T47D (cell line): ENCODE measurements at regions not wholly inside any gene's neighbourhood (a gene's known extent, or its start where the extent isn't known, plus 50 kb on each side); places are given as distances from the start of the nearest gene placed in this dataset.

Experiments used
- DNase-seq, 2 experiments: peaks; one replicate each; pipeline versions ENCODE4 v3.0.0 to v3.0.0-alpha.2; 2011 to 2012; ENCODE audit warnings: low read depth in 1 of 2, low spot score in 1 of 2
- JUND ChIP-seq: IDR thresholded peaks from 2 replicates; pipeline ENCODE4 v1.6.1; 2012; ENCODE audit warnings: low read depth
- in situ Hi-C: cut with HindIII; loops from 2 replicates; pipeline ENCODE4 v1.10.0; 2016; ENCODE audit warnings: low sequenced_read_pairs, low pct_unique_long_range_greater_than_20kb

DNA sequence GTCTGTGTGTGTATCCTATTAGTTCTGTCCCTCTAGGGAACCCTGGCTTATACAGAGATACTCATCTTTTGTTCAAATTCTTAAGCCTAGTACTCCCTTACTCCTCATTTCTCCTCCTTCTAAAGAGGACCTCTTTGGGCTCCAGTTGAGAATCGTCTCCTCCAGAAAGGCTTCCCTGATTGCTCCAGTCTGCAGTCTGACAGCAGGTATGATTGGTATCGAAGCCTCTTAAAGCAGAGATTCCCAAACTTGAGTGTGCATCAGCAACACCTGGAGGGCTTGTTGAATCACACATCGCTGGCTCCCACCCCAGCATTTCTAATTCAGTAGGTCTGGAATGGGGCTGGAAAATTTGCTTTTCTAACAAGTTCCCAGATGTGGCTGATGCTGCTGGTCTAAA is 60.9 kb upstream of the NMNAT3 start:
- no peak for DNase-seq
- in situ Hi-C loops: no loop called here
- TF ChIP-seq JUND: no peak

DNA sequence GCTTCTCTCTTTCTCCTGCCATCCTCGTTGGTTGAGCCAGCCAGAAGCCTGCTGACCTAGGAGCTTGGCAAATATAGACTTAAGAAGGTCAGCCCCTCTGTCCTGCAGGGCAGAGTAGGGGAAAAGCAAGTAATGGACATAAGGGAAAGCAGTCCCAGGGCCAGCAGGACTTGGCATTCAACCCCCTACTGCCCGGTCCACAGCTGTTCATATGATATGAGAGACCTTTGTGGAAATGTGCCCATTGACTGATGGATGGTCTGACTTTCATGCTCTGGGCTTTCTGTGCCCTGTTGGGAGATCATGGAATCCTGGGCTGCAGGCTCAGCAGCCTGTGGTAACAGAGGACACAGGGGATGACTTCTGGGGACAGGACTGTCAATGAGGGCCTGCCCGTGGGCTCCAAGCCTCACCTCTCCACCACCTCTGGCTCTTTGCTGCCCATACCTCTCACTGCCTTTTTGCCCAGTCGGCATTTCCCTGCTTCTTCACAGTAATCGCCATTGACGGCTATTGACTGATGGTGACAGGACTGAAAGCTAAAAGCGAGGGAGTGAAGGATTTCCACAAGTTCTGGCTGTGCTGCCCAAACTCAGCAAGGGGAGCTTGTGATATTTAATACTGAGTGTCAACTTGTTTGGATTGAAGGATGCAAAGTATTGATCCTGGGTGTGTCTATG is 60.0 kb upstream of the NMNAT3 start:
- no peak for DNase-seq
- in situ Hi-C loops: no loop called here
- no peak for TF ChIP-seq JUND

GRCh38 chr3:139735191-139735590 is 57.4 kb upstream of the NMNAT3 start:
- in situ Hi-C loops: no loop called here
- no peak for DNase-seq
- TF ChIP-seq JUND: no peak

GRCh38 chr3:139732729-139733128 is 55.0 kb upstream of the NMNAT3 start:
- in situ Hi-C loops: no loop called here

GRCh38 chr3:139729300-139729699 is 51.5 kb upstream of the NMNAT3 start:
- TF ChIP-seq JUND: no peak
- DNase-seq: no peak
- in situ Hi-C loops: no loop called here

More at GRCh38 chr3:139732729-139733128, 55.0 kb upstream of the NMNAT3 start:
- no peak for DNase-seq
- TF ChIP-seq JUND: no peak

GRCh38 chr3:139728414-139728813 is 50.6 kb upstream of the NMNAT3 start:
- no peak for DNase-seq
- in situ Hi-C loops: no loop called here
- no peak for TF ChIP-seq JUND
